ENCODE measurements at regions not wholly inside any gene's neighbourhood (a gene's known extent, or its start where the extent isn't known, plus 50 kb on each side); places are given as distances from the start of the nearest gene placed in this dataset.

- TF ChIP-seq CTCF (IDR thresholded peaks at IDR 0.05; ENCODE audit: low read length) (no peak), EZH2 (optimal IDR thresholded peaks at IDR 0.05; ENCODE audit: low read depth, low read length) (no peak), EZH2phosphoT487 (IDR thresholded peaks at IDR 0.05; ENCODE audit: low read length) (no peak)
- Histone ChIP-seq H3K4me3 (ENCODE audit: low read length) (no peak overlapping the region), H3K4me2 (ENCODE audit: low read depth, low read length) (no peak overlapping the region), H3K9ac (ENCODE audit: low read length) (no peak overlapping the region), H2AFZ (ENCODE audit: low read length) (no peak overlapping the region), H3K27ac (ENCODE audit: low read length) (no peak overlapping the region), H3K9me3 (replicated peaks; ENCODE audit: insufficient read depth, low read length) (no peaks in the 10 kb centered on the region), H3K9me2 (replicated peaks; ENCODE audit: insufficient read depth, low read length) (no peaks in the 10 kb centered on the region), H4K20me1 (ENCODE audit: insufficient read depth, low read length) (no peaks in the 10 kb centered on the region), H3K27me3 (replicated peaks; ENCODE audit: insufficient read depth, low read length) (no peaks in the 10 kb centered on the region), H3K36me3 (replicated peaks; ENCODE audit: insufficient read depth, low read length) (no peaks in the 10 kb centered on the region), H3F3A (ENCODE audit: insufficient read depth, low read length) (no peaks in the 10 kb centered on the region), H3K79me2 (ENCODE audit: low read length) (no peaks in the 10 kb centered on the region), H3K4me1 (ENCODE audit: low read length) (no peaks in the 10 kb centered on the region)
- no peak for DNase-seq
Measured at GRCh38 chr16:59356709-59357108, 622.6 kb upstream of the GOT2 start.

- Histone ChIP-seq H3K4me2 (ENCODE audit: low read depth, low read length) (no peak overlapping the region), H3K9me3 (replicated peaks; ENCODE audit: insufficient read depth, low read length) (no peaks in the 10 kb centered on the region), H3K4me1 (ENCODE audit: low read length) (no peaks in the 10 kb centered on the region)
Measured at GRCh38 chr16:59356144-59356543, 622.0 kb upstream of the GOT2 start.

GRCh38 chr16:59355704-59356103, 621.6 kb upstream of the GOT2 start:
- H3K79me2 ChIP-seq (ENCODE audit: low read length), result no peaks in the 10 kb centered on the region
- TF ChIP-seq EZH2 (optimal IDR thresholded peaks at IDR 0.05; ENCODE audit: low read depth, low read length) (no peak), EZH2phosphoT487 (IDR thresholded peaks at IDR 0.05; ENCODE audit: low read length) (no peak), CTCF (IDR thresholded peaks at IDR 0.05; ENCODE audit: low read length) (no peak)
- no peak overlapping the region for H3K27ac ChIP-seq (ENCODE audit: low read length)
- no peaks in the 10 kb centered on the region for H3K9me3 ChIP-seq (replicated peaks; ENCODE audit: insufficient read depth, low read length)
- H4K20me1 ChIP-seq (ENCODE audit: insufficient read depth, low read length), result no peaks in the 10 kb centered on the region
- no peaks in the 10 kb centered on the region for H3K4me1 ChIP-seq (ENCODE audit: low read length)
- H3K27me3 ChIP-seq (replicated peaks; ENCODE audit: insufficient read depth, low read length), result no peaks in the 10 kb centered on the region
- no peaks in the 10 kb centered on the region for H3K9me2 ChIP-seq (replicated peaks; ENCODE audit: insufficient read depth, low read length)
- H3K4me3 ChIP-seq (ENCODE audit: low read length), result no peak overlapping the region
- no peak overlapping the region for H3K9ac ChIP-seq (ENCODE audit: low read length)
- H3K4me2 ChIP-seq (ENCODE audit: low read depth, low read length), result no peak overlapping the region
- no peak overlapping the region for H2AFZ ChIP-seq (ENCODE audit: low read length)
- no peak for DNase-seq
- no peaks in the 10 kb centered on the region for H3F3A ChIP-seq (ENCODE audit: insufficient read depth, low read length)
- no peaks in the 10 kb centered on the region for H3K36me3 ChIP-seq (replicated peaks; ENCODE audit: insufficient read depth, low read length)

More at GRCh38 chr16:59356144-59356543, 622.0 kb upstream of the GOT2 start:
- H3K9me2 ChIP-seq (replicated peaks; ENCODE audit: insufficient read depth, low read length), result no peaks in the 10 kb centered on the region
- no peaks in the 10 kb centered on the region for H3K79me2 ChIP-seq (ENCODE audit: low read length)
- H3K27ac ChIP-seq (ENCODE audit: low read length), result no peak overlapping the region
- H3F3A ChIP-seq (ENCODE audit: insufficient read depth, low read length), result no peaks in the 10 kb centered on the region
- no peaks in the 10 kb centered on the region for H3K36me3 ChIP-seq (replicated peaks; ENCODE audit: insufficient read depth, low read length)
- DNase-seq, result no peak
- no peak overlapping the region for H3K4me3 ChIP-seq (ENCODE audit: low read length)
- no peaks in the 10 kb centered on the region for H3K27me3 ChIP-seq (replicated peaks; ENCODE audit: insufficient read depth, low read length)
- no peaks in the 10 kb centered on the region for H4K20me1 ChIP-seq (ENCODE audit: insufficient read depth, low read length)
- TF ChIP-seq EZH2 (optimal IDR thresholded peaks at IDR 0.05; ENCODE audit: low read depth, low read length) (no peak), EZH2phosphoT487 (IDR thresholded peaks at IDR 0.05; ENCODE audit: low read length) (no peak), CTCF (IDR thresholded peaks at IDR 0.05; ENCODE audit: low read length) (no peak)
- H2AFZ ChIP-seq (ENCODE audit: low read length), result no peak overlapping the region
- H3K9ac ChIP-seq (ENCODE audit: low read length), result no peak overlapping the region
